Fibroblast of skin of right quadriceps (primary cell): ENCODE measurements at regions not wholly inside any gene's neighbourhood (a gene's known extent, or its start where the extent isn't known, plus 50 kb on each side); places are given as distances from the start of the nearest gene placed in this dataset.

Experiments used
- DNase-seq: peaks from one replicate; pipeline ENCODE4 v3.0.0-alpha.2; 2013

GRCh38 chr7:136230210-136230609, 253.1 kb upstream of the MTPN start:
- DNase-seq: no peak

GRCh38 chr7:136229790-136230189, 252.6 kb upstream of the MTPN start:
- DNase-seq: no peak

- DNase-seq: no peak
These were observed 251.0 kb upstream of the MTPN start for GRCh38 chr7:136228171-136228570.

GRCh38 chr7:136214356-136214755, 237.2 kb upstream of the MTPN start:
- no peak for DNase-seq

- DNase-seq: no peak
These were observed 235.9 kb upstream of the MTPN start for GRCh38 chr7:136213012-136213411.

DNA sequence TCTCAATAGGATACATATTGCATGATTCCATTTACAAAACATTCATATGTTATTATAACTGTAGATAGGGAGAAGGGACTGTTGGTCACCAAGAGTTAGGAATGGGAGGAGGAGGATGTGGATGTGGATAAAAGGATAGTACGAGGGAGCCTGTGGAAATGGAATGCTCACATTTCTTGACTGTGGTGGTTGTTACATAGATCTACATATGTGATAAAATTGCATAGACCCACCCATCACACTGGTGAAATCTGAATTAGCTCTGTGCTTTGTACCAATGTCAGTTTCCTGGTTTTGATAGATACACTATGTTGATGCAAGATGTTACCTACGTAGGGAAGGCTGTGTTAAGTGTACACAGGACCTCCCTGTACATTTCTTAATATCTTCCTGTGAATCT, 233.5 kb upstream of the MTPN start:
- DNase-seq: no peak

DNA sequence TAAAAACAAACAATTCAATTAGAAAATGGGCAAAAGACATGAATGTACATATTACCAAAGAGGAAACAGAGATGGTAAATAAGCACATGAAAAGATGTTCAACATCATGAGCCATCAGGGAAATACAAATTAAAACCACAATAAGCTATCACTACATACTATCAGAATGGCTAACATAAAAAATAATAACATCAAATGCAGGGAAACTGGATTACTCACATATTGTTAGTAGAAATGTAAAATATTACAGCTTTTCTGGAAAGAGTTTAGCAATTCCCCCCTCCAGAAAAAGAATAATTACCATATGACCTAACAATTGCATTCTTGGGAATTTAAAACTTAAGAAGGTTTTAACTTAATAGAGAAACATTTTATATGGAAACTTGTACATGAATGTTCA, 232.9 kb upstream of the MTPN start:
- DNase-seq: no peak

DNA sequence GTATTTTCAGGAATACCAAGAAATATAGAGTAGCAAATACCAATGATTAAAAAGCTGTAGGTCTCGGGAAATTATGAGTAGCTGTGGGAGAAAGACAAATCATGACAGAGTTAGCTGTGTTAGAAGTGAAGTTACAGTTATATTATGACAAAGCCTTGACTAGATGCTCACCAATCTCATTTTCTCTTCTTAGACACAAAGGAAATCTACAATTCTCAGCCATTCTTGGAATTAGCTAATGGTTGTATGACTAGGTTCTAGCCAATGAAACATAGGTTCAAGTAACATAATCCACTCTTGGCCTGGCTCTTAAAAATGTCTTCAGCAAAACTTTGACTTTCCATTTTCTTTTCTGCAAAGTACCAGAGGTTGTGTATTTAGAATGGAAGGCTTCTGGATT, 228.8 kb upstream of the MTPN start:
- DNase-seq: no peak

GRCh38 chr7:136198168-136198567, 221.0 kb upstream of the MTPN start:
- DNase-seq: no peak

DNA sequence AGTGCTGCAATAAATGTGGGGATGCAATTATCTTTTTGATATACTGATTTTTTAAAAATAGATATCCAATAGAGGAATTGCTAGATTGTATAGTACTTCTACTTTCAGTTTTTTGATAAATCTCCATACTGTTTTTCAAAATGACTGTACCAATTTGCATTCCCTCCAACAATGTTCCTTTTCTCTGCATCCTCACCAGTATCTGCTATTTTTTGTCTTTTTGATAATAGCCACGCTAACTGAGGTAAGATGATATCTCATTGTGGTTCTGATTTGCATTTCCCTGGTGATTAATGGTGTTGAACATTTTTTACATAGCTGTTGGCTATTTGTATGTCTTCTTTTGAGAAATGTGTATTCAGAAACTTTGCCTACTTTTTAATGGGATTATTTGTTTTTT, 217.7 kb upstream of the MTPN start:
- DNase-seq: no peak

- DNase-seq: no peak
These were observed 216.8 kb upstream of the MTPN start for GRCh38 chr7:136193940-136194339.

- DNase-seq: no peak
These were observed 212.4 kb upstream of the MTPN start for GRCh38 chr7:136189506-136189998.

DNA sequence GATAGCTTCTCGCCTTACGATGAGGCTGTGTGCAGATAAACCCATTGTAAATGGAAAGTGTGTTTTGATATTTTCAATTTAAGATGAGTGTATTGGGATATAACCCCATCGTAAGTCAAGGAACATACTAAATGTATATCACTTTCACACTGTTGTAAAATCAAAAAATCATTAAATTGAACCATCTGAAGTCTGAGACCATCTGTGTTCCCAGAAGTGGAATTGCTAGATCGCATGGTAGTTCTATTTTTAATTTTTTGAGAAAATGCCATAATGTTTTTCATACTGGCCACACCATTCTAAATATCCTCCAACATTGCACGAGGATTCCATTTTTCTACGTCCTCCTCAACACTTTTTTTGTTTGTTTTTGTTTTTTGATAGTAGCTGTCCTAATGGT, 209.1 kb upstream of the MTPN start:
- DNase-seq: no peak

GRCh38 chr7:136184719-136185118, 207.6 kb upstream of the MTPN start:
- DNase-seq: no peak

- DNase-seq: no peak
These were observed 206.8 kb upstream of the MTPN start for GRCh38 chr7:136183981-136184380.

DNA sequence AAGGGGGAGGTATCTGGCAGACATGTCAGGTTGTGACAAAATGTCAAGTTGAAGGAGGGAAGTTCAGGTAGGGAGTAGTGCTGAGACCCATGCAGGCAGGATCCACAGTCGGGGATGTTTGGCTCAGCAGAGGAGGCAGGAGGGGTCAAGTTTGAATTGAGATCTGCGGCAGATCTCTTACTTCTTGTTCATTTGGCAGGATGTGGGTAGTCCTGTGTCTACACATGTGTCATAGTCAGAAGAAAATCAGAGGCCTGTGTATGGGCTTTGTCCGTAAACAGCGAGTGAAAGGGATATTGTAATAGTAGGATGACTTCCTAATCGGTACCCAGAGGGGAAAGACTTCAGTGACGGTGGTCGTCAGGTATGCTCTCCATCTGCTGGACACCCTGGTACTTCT, 203.8 kb upstream of the MTPN start:
- DNase-seq: no peak

GRCh38 chr7:136179851-136180721, 202.9 kb upstream of the MTPN start:
- no peak for DNase-seq

DNA sequence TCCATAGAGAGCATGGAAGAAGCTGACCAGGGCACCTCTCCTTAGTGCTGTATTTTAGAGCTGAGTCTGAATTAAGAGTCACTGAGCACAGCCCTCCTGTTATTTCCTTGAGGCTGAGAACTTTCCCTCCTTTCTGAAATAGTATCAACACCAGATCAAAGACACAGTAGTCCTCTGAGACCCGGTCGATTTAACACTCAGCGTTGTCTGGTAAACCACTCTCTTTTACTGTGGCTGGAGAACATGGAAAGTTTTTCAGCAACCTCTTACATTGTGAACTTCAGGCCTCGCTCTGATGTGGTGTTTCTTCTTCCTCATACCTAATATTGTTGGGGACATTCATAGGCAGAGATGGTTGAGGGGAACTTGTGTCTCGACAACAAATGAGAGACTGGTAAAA, 202.0 kb upstream of the MTPN start:
- DNase-seq: no peak

GRCh38 chr7:136174477-136175125, 197.4 kb upstream of the MTPN start:
- no peak for DNase-seq

DNA sequence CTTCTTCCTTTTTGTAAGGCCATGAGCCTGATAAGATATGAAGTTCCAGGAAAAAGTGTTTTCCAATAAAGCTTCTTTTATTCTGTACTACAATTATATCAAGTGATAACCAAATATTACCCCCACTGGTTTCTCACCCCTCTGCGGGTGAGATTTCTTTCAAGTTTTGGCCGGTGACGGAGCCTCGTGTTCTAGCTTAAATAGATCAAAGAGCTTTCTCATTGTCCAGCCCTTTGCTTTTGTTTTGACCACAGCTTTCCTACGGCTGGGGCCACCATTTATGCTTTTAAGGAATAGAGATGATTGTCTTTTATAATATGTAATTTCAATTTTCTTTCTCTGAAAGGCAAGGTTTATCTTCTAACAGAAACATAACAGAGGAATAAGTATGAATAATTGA, 196.7 kb upstream of the MTPN start:
- DNase-seq: no peak

DNA sequence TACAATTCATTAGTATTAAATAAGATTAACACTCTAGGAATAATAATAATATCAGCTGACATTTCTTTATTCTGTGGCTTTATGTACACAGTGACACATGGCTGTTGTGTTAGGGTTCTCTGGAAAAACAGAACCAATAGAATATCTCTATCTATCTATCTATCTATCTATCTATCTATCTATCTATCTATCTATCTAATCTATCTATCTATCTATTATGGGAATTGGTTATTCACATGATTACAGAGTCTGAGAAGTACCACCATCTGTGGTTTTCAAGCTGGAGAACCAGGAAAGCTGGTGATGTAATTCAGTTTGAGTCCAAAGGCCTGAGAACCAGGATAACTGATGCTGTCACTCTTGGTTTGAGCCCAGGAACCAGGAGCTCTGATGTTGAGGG, 194.1 kb upstream of the MTPN start:
- no peak for DNase-seq

GRCh38 chr7:136168821-136169220, 191.7 kb upstream of the MTPN start:
- DNase-seq: no peak

DNA sequence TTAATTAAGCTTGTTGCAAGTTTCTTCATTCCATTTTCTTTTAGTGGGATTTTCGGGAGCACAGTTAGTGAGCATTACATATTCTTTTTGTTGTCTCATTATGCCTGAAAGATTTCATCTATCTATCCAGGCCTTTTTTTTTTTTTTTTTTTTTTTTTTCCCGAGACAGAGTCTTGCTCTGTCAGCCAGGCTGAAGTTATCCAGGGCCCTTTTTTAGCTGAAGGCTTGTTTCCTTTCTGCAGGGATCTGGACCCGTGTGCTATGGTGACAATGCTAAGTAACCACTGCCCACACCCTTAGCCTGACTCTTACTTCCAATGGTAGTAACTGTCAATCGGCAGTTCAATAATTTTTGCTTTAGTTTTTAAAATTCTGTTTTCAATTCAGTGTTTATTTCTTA, 190.8 kb upstream of the MTPN start:
- no peak for DNase-seq

DNA sequence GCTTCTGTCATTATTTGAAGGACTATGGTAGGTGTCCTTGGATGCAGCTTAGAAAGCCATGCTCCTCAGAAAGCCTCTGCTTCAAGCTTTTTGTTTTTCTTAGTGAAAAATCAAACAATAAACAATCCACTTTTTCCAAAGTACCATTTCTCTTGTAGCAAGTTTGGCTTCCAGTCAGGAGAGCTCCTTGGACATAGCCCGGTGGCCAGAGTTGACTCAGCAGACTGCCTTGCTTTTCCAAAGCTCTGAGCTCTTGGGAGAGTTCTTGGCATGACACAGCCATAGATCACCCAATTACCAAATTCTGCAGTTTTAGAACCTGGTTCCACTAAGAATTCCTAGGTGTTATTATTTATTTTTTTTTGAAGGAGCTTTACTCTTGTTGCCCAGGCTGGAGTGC, 189.4 kb upstream of the MTPN start:
- DNase-seq: no peak
